Muscle of leg (tissue), 3 donors: ENCODE measurements at regions not wholly inside any gene's neighbourhood (a gene's known extent, or its start where the extent isn't known, plus 50 kb on each side); places are given as distances from the start of the nearest gene placed in this dataset.

ENCODE experiments used
- DNase-seq: peaks from one replicate; pipeline ENCODE4 v3.0.0; 2013
- H3K27ac ChIP-seq: one replicate; pipeline ENCODE4 v1.5.1; 2013; ENCODE audit warnings: mild to moderate bottlenecking, low read length, control low read depth
- H3K27me3 ChIP-seq: one replicate; pipeline ENCODE4 v1.6.1; 2013; ENCODE audit warnings: low read length; ENCODE audit not compliant: control insufficient read depth, insufficient read depth
- H3K36me3 ChIP-seq: one replicate; pipeline ENCODE4 v1.6.1; 2013; ENCODE audit warnings: low read length; ENCODE audit not compliant: control insufficient read depth, insufficient read depth
- H3K4me1 ChIP-seq: one replicate; pipeline ENCODE4 v1.6.1; 2013; ENCODE audit warnings: low read length; ENCODE audit not compliant: control insufficient read depth, insufficient read depth
- H3K4me3 ChIP-seq: one replicate; pipeline ENCODE4 v1.5.1; 2013; ENCODE audit warnings: low read length, control low read depth
- H3K9me3 ChIP-seq: replicated peaks from 2 replicates; pipeline ENCODE4 v1.6.1; 2013; ENCODE audit warnings: low read depth, low read length; ENCODE audit not compliant: control insufficient read depth
- WGBS: methylation state at CpG from one replicate; pipeline ENCODE4 v1.1.5; 2013; ENCODE audit warnings: missing lambda C conversion rate; ENCODE audit not compliant: insufficient coverage; 5-methylcytosine and 5-hydroxymethylcytosine counted together

- Histone ChIP-seq H3K4me1 (peaks cover 2% of the 10 kb centered on the region), H3K27me3 (no peaks in the 10 kb centered on the region), H3K9me3 (peaks cover 2% of the 10 kb centered on the region), H3K4me3 (no peak overlapping the region), H3K27ac (no peak overlapping the region), H3K36me3 (no peaks in the 10 kb centered on the region)
- 61% methylated on average over 4 of the region's 6 CpGs for WGBS
- no peak for DNase-seq
Observed at GRCh38 chr12:98262902-98263301, 252.5 kb upstream of the TMPO start.

- H3K36me3 ChIP-seq, result no peaks in the 10 kb centered on the region
- H3K4me3 ChIP-seq, result no peak overlapping the region
- H3K4me1 ChIP-seq, result no peaks in the 10 kb centered on the region
- no peak overlapping the region for H3K27ac ChIP-seq
- no peaks in the 10 kb centered on the region for H3K9me3 ChIP-seq
- DNase-seq, result no peak
- 57% methylated on average over 1 of the region's 5 CpGs for WGBS
- no peaks in the 10 kb centered on the region for H3K27me3 ChIP-seq
Observed at GRCh38 chr12:98274430-98275130, 240.8 kb upstream of the TMPO start.

- no peak overlapping the region for H3K27ac ChIP-seq
- H3K4me1 ChIP-seq, result no peaks in the 10 kb centered on the region
- DNase-seq, result no peak
- no peaks in the 10 kb centered on the region for H3K36me3 ChIP-seq
- H3K9me3 ChIP-seq, result no peaks in the 10 kb centered on the region
- 76% methylated on average over 2 of the region's 4 CpGs for WGBS
- H3K27me3 ChIP-seq, result no peaks in the 10 kb centered on the region
- no peak overlapping the region for H3K4me3 ChIP-seq
Observed at GRCh38 chr12:98275131-98275475, 240.3 kb upstream of the TMPO start.

- no peaks in the 10 kb centered on the region for H3K36me3 ChIP-seq
- H3K27me3 ChIP-seq, result no peaks in the 10 kb centered on the region
- 20% methylated on average over 2 of the region's 6 CpGs for WGBS
- H3K9me3 ChIP-seq, result no peaks in the 10 kb centered on the region
- DNase-seq, result peak; percentile 7
- no peak overlapping the region for H3K27ac ChIP-seq
- no peaks in the 10 kb centered on the region for H3K4me1 ChIP-seq
- H3K4me3 ChIP-seq, result no peak overlapping the region
Observed at GRCh38 chr12:98280152-98280551, 235.2 kb upstream of the TMPO start.

GRCh38 chr12:98280621-98281020 is 234.8 kb upstream of the TMPO start:
- H3K9me3 ChIP-seq, result no peaks in the 10 kb centered on the region
- no peaks in the 10 kb centered on the region for H3K4me1 ChIP-seq
- no CpG with 5 or more reads among the region's 7 CpGs for WGBS
- no peaks in the 10 kb centered on the region for H3K36me3 ChIP-seq
- H3K4me3 ChIP-seq, result no peak overlapping the region
- DNase-seq, result no peak
- no peak overlapping the region for H3K27ac ChIP-seq
- no peaks in the 10 kb centered on the region for H3K27me3 ChIP-seq

GRCh38 chr12:98291828-98292227 is 223.6 kb upstream of the TMPO start:
- H3K36me3 ChIP-seq, result no peaks in the 10 kb centered on the region
- no peak overlapping the region for H3K27ac ChIP-seq
- no peak for DNase-seq
- 50% methylated on average over 1 of the region's 4 CpGs for WGBS
- peaks cover 2% of the 10 kb centered on the region for H3K27me3 ChIP-seq
- no peaks in the 10 kb centered on the region for H3K4me1 ChIP-seq
- H3K4me3 ChIP-seq, result no peak overlapping the region
- H3K9me3 ChIP-seq, result no peaks in the 10 kb centered on the region

GRCh38 chr12:98294051-98294805 is 221.2 kb upstream of the TMPO start:
- H3K9me3 ChIP-seq, result no peaks in the 10 kb centered on the region
- H3K27ac ChIP-seq, result no peak overlapping the region
- WGBS, result no CpG with 5 or more reads among the region's 1 CpG
- no peaks in the 10 kb centered on the region for H3K4me1 ChIP-seq
- peaks cover 2% of the 10 kb centered on the region for H3K27me3 ChIP-seq
- no peaks in the 10 kb centered on the region for H3K36me3 ChIP-seq
- no peak for DNase-seq
- no peak overlapping the region for H3K4me3 ChIP-seq

GRCh38 chr12:98295681-98296080 is 219.7 kb upstream of the TMPO start:
- Histone ChIP-seq H3K9me3 (no peaks in the 10 kb centered on the region), H3K4me3 (no peak overlapping the region), H3K27me3 (peaks cover 2% of the 10 kb centered on the region), H3K4me1 (no peaks in the 10 kb centered on the region), H3K36me3 (no peaks in the 10 kb centered on the region), H3K27ac (no peak overlapping the region)
- WGBS, result 100% methylated on average over 1 of the region's 2 CpGs
- DNase-seq, result no peak

GRCh38 chr12:98296462-98297079 is 218.8 kb upstream of the TMPO start:
- no peak overlapping the region for H3K27ac ChIP-seq
- no peak overlapping the region for H3K4me3 ChIP-seq
- peak; percentile 1 for DNase-seq
- no peaks in the 10 kb centered on the region for H3K4me1 ChIP-seq
- H3K9me3 ChIP-seq, result no peaks in the 10 kb centered on the region
- H3K36me3 ChIP-seq, result no peaks in the 10 kb centered on the region
- H3K27me3 ChIP-seq, result peaks cover 2% of the 10 kb centered on the region
- 44% methylated on average over 6 of the region's 6 CpGs for WGBS

GRCh38 chr12:98297538-98297937 is 217.9 kb upstream of the TMPO start:
- 20% methylated on average over 2 of the region's 3 CpGs for WGBS
- Histone ChIP-seq H3K36me3 (no peaks in the 10 kb centered on the region), H3K4me1 (no peaks in the 10 kb centered on the region), H3K27me3 (peaks cover 2% of the 10 kb centered on the region), H3K9me3 (no peaks in the 10 kb centered on the region), H3K27ac (no peak overlapping the region), H3K4me3 (no peak overlapping the region)
- peak; percentile 5 for DNase-seq
